PFSK-1 (cell line): ENCODE measurements at regions not wholly inside any gene's neighbourhood (a gene's known extent, or its start where the extent isn't known, plus 50 kb on each side); places are given as distances from the start of the nearest gene placed in this dataset.

Experiments used
- REST ChIP-seq, 2 experiments: IDR thresholded peaks; 2 replicates each; pipeline versions ENCODE4 v1.6.1 to v1.8.0; 2011 to 2012; ENCODE audit warnings: low read depth in 2 of 2, low read length in 2 of 2, control low read depth in 1 of 2, inconsistent platforms in 1 of 2, mild to moderate bottlenecking in 1 of 2, moderate library complexity in 1 of 2; ENCODE audit not compliant: insufficient read depth in 1 of 2
- SIN3A ChIP-seq: IDR thresholded peaks from 2 replicates; pipeline ENCODE4 v1.6.1; 2012; ENCODE audit warnings: mild to moderate bottlenecking, low read length, moderate library complexity, borderline replicate concordance; ENCODE audit not compliant: insufficient read depth
- TAF1 ChIP-seq: IDR thresholded peaks from 2 replicates; pipeline ENCODE4 v1.6.1; 2012; ENCODE audit warnings: low read length, control low read depth, borderline replicate concordance; ENCODE audit not compliant: insufficient read depth

GRCh38 chr13:74622284-74622683, 488.1 kb upstream of the KLF12 start:
- no peak for TF ChIP-seq SIN3A
- no peak for TF ChIP-seq TAF1
- no peak for TF ChIP-seq REST (IDR thresholded peaks at IDR 0.05; ENCODE audit: insufficient read depth in 1 of 2, low read depth in 2 of 2, low read length in 2 of 2)
